GM19463 (cell line): ENCODE measurements at regions not wholly inside any gene's neighbourhood (a gene's known extent, or its start where the extent isn't known, plus 50 kb on each side); places are given as distances from the start of the nearest gene placed in this dataset.

Experiments used
- ATAC-seq: cut with Tn5 transposase; IDR thresholded peaks from one replicate; pipeline ENCODE4 v1.9.1; 2021; ENCODE audit warnings: mild to moderate bottlenecking, moderate library complexity; ENCODE audit not compliant: unreplicated experiment

- ATAC-seq, result no peak
Observed at GRCh38 chr1:227378871-227379554, 60.7 kb upstream of the CDC42BPA start.

- no peak for ATAC-seq
Observed at GRCh38 chr1:227378181-227378580, 59.9 kb upstream of the CDC42BPA start.

- no peak for ATAC-seq
Observed at GRCh38 chr1:227374846-227375245, 56.6 kb upstream of the CDC42BPA start.

- no peak for ATAC-seq
Observed at GRCh38 chr1:227372726-227373130, 54.4 kb upstream of the CDC42BPA start.

GRCh38 chr1:227370533-227371254 lies 52.4 kb upstream of the CDC42BPA start:
- ATAC-seq, result no peak

GRCh38 chr1:227369102-227369760 lies 50.9 kb upstream of the CDC42BPA start:
- no peak for ATAC-seq
